Endodermal cell (in vitro differentiated cells): ENCODE measurements at regions not wholly inside any gene's neighbourhood (a gene's known extent, or its start where the extent isn't known, plus 50 kb on each side); places are given as distances from the start of the nearest gene placed in this dataset.

Source experiments
- DNase-seq: peaks from one replicate; pipeline ENCODE4 v3.0.0-alpha.2; 2017
- H3K27ac ChIP-seq: 2 replicates; pipeline ENCODE4 v1.5.1; 2013; ENCODE audit warnings: mild to moderate bottlenecking, low read depth, low read length, moderate library complexity
- H3K27me3 ChIP-seq: 2 replicates; pipeline ENCODE4 v1.6.1; 2013; ENCODE audit warnings: mild to moderate bottlenecking, low read length, moderate library complexity; ENCODE audit not compliant: insufficient read depth, control insufficient read depth, poor library complexity, severe bottlenecking
- H3K36me3 ChIP-seq: 2 replicates; pipeline ENCODE4 v1.7.0; 2013; ENCODE audit warnings: mild to moderate bottlenecking, low read length, moderate library complexity; ENCODE audit not compliant: control insufficient read depth, insufficient read depth
- H3K4me1 ChIP-seq: one replicate; pipeline ENCODE4 v1.7.0; 2013; ENCODE audit warnings: low read length; ENCODE audit not compliant: control insufficient read depth, insufficient read depth
- H3K4me3 ChIP-seq: 2 replicates; pipeline ENCODE4 v1.5.1; 2013; ENCODE audit warnings: mild to moderate bottlenecking, low read length, moderate library complexity
- H3K9ac ChIP-seq: 2 replicates; pipeline ENCODE4 v1.6.1; 2013; ENCODE audit warnings: mild to moderate bottlenecking, low read length, moderate library complexity; ENCODE audit not compliant: poor library complexity, severe bottlenecking; ENCODE audit errors: extremely low read depth
- H3K9me3 ChIP-seq: 2 replicates; pipeline ENCODE4 v1.6.1; 2013; ENCODE audit warnings: mild to moderate bottlenecking, low read length, moderate library complexity; ENCODE audit not compliant: control insufficient read depth
- H3K27ac Mint-ChIP-seq: 2 replicates; pipeline ENCODE4 v1.8.0; 2020; ENCODE audit warnings: mixed read lengths
- H3K27me3 Mint-ChIP-seq: 2 replicates; pipeline ENCODE4 v1.8.0; 2021; ENCODE audit warnings: mild to moderate bottlenecking, mixed read lengths; ENCODE audit not compliant: insufficient read depth
- H3K36me3 Mint-ChIP-seq: 2 replicates; pipeline ENCODE4 v1.8.0; 2020; ENCODE audit warnings: low read depth, mixed read lengths
- H3K4me1 Mint-ChIP-seq: 2 replicates; pipeline ENCODE4 v1.8.0; 2020; ENCODE audit warnings: mixed read lengths
- H3K4me3 Mint-ChIP-seq: 2 replicates; pipeline ENCODE4 v1.8.0; 2020; ENCODE audit warnings: mild to moderate bottlenecking, moderate library complexity, mixed read lengths
- H3K9me3 Mint-ChIP-seq: 2 replicates; pipeline ENCODE4 v1.8.0; 2020; ENCODE audit warnings: mild to moderate bottlenecking, mixed read lengths
- WGBS, 2 experiments: methylation state at CpG; one replicate each; pipeline versions ENCODE4 v1.1.5 to v1.1.7; 2013; ENCODE audit warnings: missing lambda C conversion rate in 2 of 2, mixed read lengths in 1 of 2; ENCODE audit not compliant: insufficient coverage in 1 of 2, insufficient read length in 1 of 2; 5-methylcytosine and 5-hydroxymethylcytosine counted together
- TF ChIP-seq, protein P1 (sequence below): fragments of 200-600 bp; sonication (generic); conservative IDR thresholded peaks from 2 replicates; pipeline ENCODE4 v1.5.0; 2021; ENCODE audit warnings: antibody characterized with exemption, mild to moderate bottlenecking

DNA sequence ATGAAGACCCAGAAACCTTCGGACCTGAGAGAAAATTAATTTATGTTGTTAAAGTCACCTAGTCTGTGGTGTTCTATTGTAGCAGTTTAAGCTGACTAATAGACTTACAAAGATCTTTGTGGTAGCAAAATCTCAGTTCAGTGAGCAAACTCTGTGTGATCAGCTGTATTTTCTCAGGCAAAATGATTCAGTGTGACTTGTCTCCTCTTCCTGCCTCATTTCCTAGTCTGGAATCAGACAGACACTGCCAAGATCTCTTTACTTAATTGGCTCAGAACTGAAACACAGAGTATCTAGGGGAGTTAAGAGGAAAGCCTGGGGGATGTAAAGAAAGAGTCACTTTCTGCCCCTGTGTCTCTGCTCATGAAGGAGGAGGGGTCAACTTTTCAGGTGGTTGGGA lies 564.7 kb downstream of the KCNA4 start:
- no peak for DNase-seq
- Histone ChIP-seq H3K9ac (no peak overlapping the region), H3K27me3 (no peaks in the 10 kb centered on the region), H3K4me3 (no peak overlapping the region), H3K27ac (no peak overlapping the region), H3K4me1 (peaks cover 7% of the 10 kb centered on the region), H3K36me3 (no peaks in the 10 kb centered on the region), H3K9me3 (no peaks in the 10 kb centered on the region)
- H3K9me3 Mint-ChIP-seq, result no peaks in the 10 kb centered on the region
- no peak overlapping the region for H3K4me3 Mint-ChIP-seq
- no peaks in the 10 kb centered on the region for H3K27me3 Mint-ChIP-seq
- WGBS, 2 experiments, result 100% methylated on average over 1 of the region's 1 CpG; no CpG with 5 or more reads in 1 of the 2 experiments
- H3K4me1 Mint-ChIP-seq, result peaks cover 10% of the 10 kb centered on the region
- no peaks in the 10 kb centered on the region for H3K36me3 Mint-ChIP-seq
- no peak overlapping the region for H3K27ac Mint-ChIP-seq
- TF ChIP-seq, protein P1, sequence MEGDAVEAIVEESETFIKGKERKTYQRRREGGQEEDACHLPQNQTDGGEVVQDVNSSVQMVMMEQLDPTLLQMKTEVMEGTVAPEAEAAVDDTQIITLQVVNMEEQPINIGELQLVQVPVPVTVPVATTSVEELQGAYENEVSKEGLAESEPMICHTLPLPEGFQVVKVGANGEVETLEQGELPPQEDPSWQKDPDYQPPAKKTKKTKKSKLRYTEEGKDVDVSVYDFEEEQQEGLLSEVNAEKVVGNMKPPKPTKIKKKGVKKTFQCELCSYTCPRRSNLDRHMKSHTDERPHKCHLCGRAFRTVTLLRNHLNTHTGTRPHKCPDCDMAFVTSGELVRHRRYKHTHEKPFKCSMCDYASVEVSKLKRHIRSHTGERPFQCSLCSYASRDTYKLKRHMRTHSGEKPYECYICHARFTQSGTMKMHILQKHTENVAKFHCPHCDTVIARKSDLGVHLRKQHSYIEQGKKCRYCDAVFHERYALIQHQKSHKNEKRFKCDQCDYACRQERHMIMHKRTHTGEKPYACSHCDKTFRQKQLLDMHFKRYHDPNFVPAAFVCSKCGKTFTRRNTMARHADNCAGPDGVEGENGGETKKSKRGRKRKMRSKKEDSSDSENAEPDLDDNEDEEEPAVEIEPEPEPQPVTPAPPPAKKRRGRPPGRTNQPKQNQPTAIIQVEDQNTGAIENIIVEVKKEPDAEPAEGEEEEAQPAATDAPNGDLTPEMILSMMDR, result no peak

GRCh38 chr11:29449281-29450074 lies 567.4 kb downstream of the KCNA4 start:
- TF ChIP-seq, protein P1, result no peak
- no peaks in the 10 kb centered on the region for H3K9me3 Mint-ChIP-seq
- no peaks in the 10 kb centered on the region for H3K27me3 ChIP-seq
- no peaks in the 10 kb centered on the region for H3K4me1 ChIP-seq
- no peak overlapping the region for H3K9ac ChIP-seq
- no peak overlapping the region for H3K4me3 ChIP-seq
- H3K27ac Mint-ChIP-seq, result no peak overlapping the region
- H3K36me3 ChIP-seq, result no peaks in the 10 kb centered on the region
- no peaks in the 10 kb centered on the region for H3K9me3 ChIP-seq
- no peak overlapping the region for H3K4me3 Mint-ChIP-seq
- H3K4me1 Mint-ChIP-seq, result peaks cover 17% of the 10 kb centered on the region
- no peaks in the 10 kb centered on the region for H3K36me3 Mint-ChIP-seq
- 89 to 95% methylated on average over 2 of the region's 2 CpGs for WGBS, 2 experiments
- H3K27ac ChIP-seq, result no peak overlapping the region
- DNase-seq, result no peak
- no peaks in the 10 kb centered on the region for H3K27me3 Mint-ChIP-seq

GRCh38 chr11:29448246-29448877 lies 568.5 kb downstream of the KCNA4 start:
- no peaks in the 10 kb centered on the region for H3K27me3 Mint-ChIP-seq
- Histone ChIP-seq H3K4me3 (no peak overlapping the region), H3K36me3 (no peaks in the 10 kb centered on the region), H3K4me1 (no peaks in the 10 kb centered on the region), H3K27ac (no peak overlapping the region), H3K27me3 (no peaks in the 10 kb centered on the region), H3K9ac (no peak overlapping the region), H3K9me3 (no peaks in the 10 kb centered on the region)
- TF ChIP-seq, protein P1, result peak; percentile 85
- 49 to 67% methylated on average over 3 of the region's 3 CpGs for WGBS, 2 experiments
- H3K4me1 Mint-ChIP-seq, result peaks cover 17% of the 10 kb centered on the region
- peak; percentile 59 for DNase-seq
- no peaks in the 10 kb centered on the region for H3K36me3 Mint-ChIP-seq
- no peaks in the 10 kb centered on the region for H3K9me3 Mint-ChIP-seq
- H3K4me3 Mint-ChIP-seq, result no peak overlapping the region
- no peak overlapping the region for H3K27ac Mint-ChIP-seq
